Colonic mucosa (tissue), 4 donors: ENCODE measurements at regions not wholly inside any gene's neighbourhood (a gene's known extent, or its start where the extent isn't known, plus 50 kb on each side); places are given as distances from the start of the nearest gene placed in this dataset.

Experiments
- DNase-seq: peaks from one replicate; pipeline ENCODE4 v3.0.0-alpha.2; 2020
- H3K27ac ChIP-seq: fragments of 200-600 bp; one replicate; pipeline ENCODE4 v1.8.0; 2021
- H3K27me3 ChIP-seq: fragments of 200-600 bp; one replicate; pipeline ENCODE4 v1.8.0; 2021
- H3K36me3 ChIP-seq: fragments of 200-600 bp; one replicate; pipeline ENCODE4 v1.8.0; 2021
- H3K4me1 ChIP-seq: fragments of 200-600 bp; one replicate; pipeline ENCODE4 v1.8.0; 2021; ENCODE audit warnings: mild to moderate bottlenecking
- H3K4me3 ChIP-seq: fragments of 200-600 bp; one replicate; pipeline ENCODE4 v1.8.0; 2021
- H3K9ac ChIP-seq, 2 donors: one replicate each; pipeline ENCODE4 v1.7.0; 2013; ENCODE audit warnings: control low read depth in 2 of 2, low read depth in 2 of 2, low read length in 2 of 2
- H3K9me3 ChIP-seq: fragments of 200-600 bp; one replicate; pipeline ENCODE4 v1.8.0; 2021
- CTCF ChIP-seq: fragments of 200-600 bp; IDR thresholded peaks from one replicate; pipeline ENCODE4 v1.8.0; 2022; ENCODE audit warnings: antibody characterized with exemption, mild to moderate bottlenecking
- intact Hi-C: fragments of 100-400 bp; cut with DNase I; formaldehyde crosslinking; loops from one replicate; pipeline ENCODE4 v1.14.1; 2022
- donor health status: healthy.
- donor health status: DM: no; HTN: no; CAD: no.
- donor health status: DM: no; HTN: no; CAD: no.

- intact Hi-C loops = no loop called here
- Histone ChIP-seq H3K4me1 (no peaks in the 10 kb centered on the region), H3K4me3 (no peak overlapping the region), H3K36me3 (no peaks in the 10 kb centered on the region), H3K27ac (no peak overlapping the region), H3K9me3 (no peaks in the 10 kb centered on the region), H3K9ac (no peak overlapping the region), H3K27me3 (no peaks in the 10 kb centered on the region)
- TF ChIP-seq CTCF = no peak
- no peak for DNase-seq
Observed at GRCh38 chr1:4526747-4527146, 127.7 kb upstream of the AJAP1 start.

GRCh38 chr1:4527819-4528218 is 126.6 kb upstream of the AJAP1 start:
- H3K36me3 ChIP-seq = no peaks in the 10 kb centered on the region
- intact Hi-C loops = no loop called here

GRCh38 chr1:4528590-4528989 is 125.8 kb upstream of the AJAP1 start:
- Histone ChIP-seq H3K4me3 (no peak overlapping the region), H3K27ac (no peak overlapping the region)
- DNase-seq = no peak

More at GRCh38 chr1:4527819-4528218, 126.6 kb upstream of the AJAP1 start:
- H3K4me1 ChIP-seq = no peaks in the 10 kb centered on the region
- no peak for TF ChIP-seq CTCF
- no peak overlapping the region for H3K27ac ChIP-seq
- H3K9ac ChIP-seq = no peak overlapping the region
- H3K27me3 ChIP-seq = no peaks in the 10 kb centered on the region
- DNase-seq = no peak
- no peak overlapping the region for H3K4me3 ChIP-seq
- H3K9me3 ChIP-seq = no peaks in the 10 kb centered on the region

GRCh38 chr1:4529446-4530165 is 124.8 kb upstream of the AJAP1 start:
- Histone ChIP-seq H3K4me3 (no peak overlapping the region), H3K9ac (no peak overlapping the region), H3K4me1 (no peaks in the 10 kb centered on the region), H3K36me3 (no peaks in the 10 kb centered on the region), H3K9me3 (no peaks in the 10 kb centered on the region), H3K27me3 (no peaks in the 10 kb centered on the region), H3K27ac (no peak overlapping the region)
- intact Hi-C loops = no loop called here
- no peak for TF ChIP-seq CTCF
- DNase-seq = no peak

More at GRCh38 chr1:4528590-4528989, 125.8 kb upstream of the AJAP1 start:
- no peaks in the 10 kb centered on the region for H3K27me3 ChIP-seq
- no peak for TF ChIP-seq CTCF
- H3K9ac ChIP-seq = no peak overlapping the region
- no peaks in the 10 kb centered on the region for H3K4me1 ChIP-seq
- intact Hi-C loops = no loop called here
- H3K36me3 ChIP-seq = no peaks in the 10 kb centered on the region
- no peaks in the 10 kb centered on the region for H3K9me3 ChIP-seq

- no peak for DNase-seq
- intact Hi-C loops = no loop called here
- Histone ChIP-seq H3K9ac (no peak overlapping the region), H3K27me3 (no peaks in the 10 kb centered on the region), H3K4me3 (no peak overlapping the region), H3K9me3 (no peaks in the 10 kb centered on the region), H3K4me1 (no peaks in the 10 kb centered on the region), H3K36me3 (no peaks in the 10 kb centered on the region), H3K27ac (no peak overlapping the region)
- TF ChIP-seq CTCF = no peak
Observed at GRCh38 chr1:4530166-4530785, 124.1 kb upstream of the AJAP1 start.
